ELR (cell line): ENCODE measurements at regions not wholly inside any gene's neighbourhood (a gene's known extent, or its start where the extent isn't known, plus 50 kb on each side); places are given as distances from the start of the nearest gene placed in this dataset.
"Not testable (repeated sequence)": the region's sequence is repeated elsewhere in the genome, so short reads cannot be mapped to it uniquely, and the experiment has no call there.

Experiments used
- DNase-seq: peaks from one replicate; pipeline ENCODE4 v3.0.0-alpha.2; 2015; ENCODE audit warnings: low read depth

- DNase-seq: no peak
Observed at GRCh38 chr2:242027676-242028450, 158.3 kb downstream of the RTP5 start.

GRCh38 chr2:242029422-242030225 lies 160.1 kb downstream of the RTP5 start:
- peak; percentile 19 for DNase-seq

- DNase-seq: no peak
Observed at GRCh38 chr2:242030226-242030575, 160.7 kb downstream of the RTP5 start.

- no peak for DNase-seq
Observed at GRCh38 chr2:242030858-242031257, 161.3 kb downstream of the RTP5 start.

GRCh38 chr2:242031481-242032019 lies 162.0 kb downstream of the RTP5 start:
- DNase-seq: peak; percentile 94

GRCh38 chr2:242032780-242033656 lies 163.5 kb downstream of the RTP5 start:
- DNase-seq: no peak

GRCh38 chr2:242034138-242034537 lies 164.6 kb downstream of the RTP5 start:
- DNase-seq: no peak

GRCh38 chr2:242034996-242035814 lies 165.7 kb downstream of the RTP5 start:
- DNase-seq: no peak

- DNase-seq: no peak
Observed at GRCh38 chr2:242035858-242036652, 166.5 kb downstream of the RTP5 start.

GRCh38 chr2:242036653-242036950 lies 167.1 kb downstream of the RTP5 start:
- DNase-seq: no peak

GRCh38 chr2:242038166-242038927 lies 168.8 kb downstream of the RTP5 start:
- no peak for DNase-seq

GRCh38 chr2:242038928-242039341 lies 169.4 kb downstream of the RTP5 start:
- DNase-seq: no peak

- no peak for DNase-seq
Observed at GRCh38 chr2:242040303-242040655, 170.8 kb downstream of the RTP5 start.

- no peak for DNase-seq
Observed at GRCh38 chr2:242040681-242041080, 171.2 kb downstream of the RTP5 start.

- no peak for DNase-seq
Observed at GRCh38 chr2:242041816-242042215, 172.3 kb downstream of the RTP5 start.

- no peak for DNase-seq
Observed at GRCh38 chr2:242043538-242044312, 174.2 kb downstream of the RTP5 start.

GRCh38 chr2:242044313-242044590 lies 174.7 kb downstream of the RTP5 start:
- no peak for DNase-seq

- not testable (repeated sequence) for DNase-seq
Observed at GRCh38 chr2:242045596-242046144, 176.1 kb downstream of the RTP5 start.

- no peak for DNase-seq
Observed at GRCh38 chr2:242046206-242046826, 176.8 kb downstream of the RTP5 start.
